GM23338 (cell line): ENCODE measurements at regions not wholly inside any gene's neighbourhood (a gene's known extent, or its start where the extent isn't known, plus 50 kb on each side); places are given as distances from the start of the nearest gene placed in this dataset.

Experiments used
- CTCF ChIP-seq, 2 experiments: fragments of 200-600 bp in 1 of 2; sonication (generic) in 1 of 2; conservative IDR thresholded peaks; 2 replicates each; pipeline versions ENCODE4 v1.5.1 to v1.6.1; 2016 to 2017; ENCODE audit warnings: antibody characterized with exemption in 2 of 2, low read depth in 2 of 2, mild to moderate bottlenecking in 2 of 2, moderate library complexity in 1 of 2
- REST ChIP-seq: IDR thresholded peaks from one replicate; pipeline ENCODE4 v1.6.1; 2018; ENCODE audit warnings: antibody characterized with exemption; ENCODE audit not compliant: unreplicated experiment
- ZNF462 ChIP-seq: fragments of 250-450 bp; sonication (Bioruptor Pico); IDR thresholded peaks from 2 replicates; pipeline ENCODE4 v1.5.0; 2020; ENCODE audit warnings: mild to moderate bottlenecking, moderate library complexity

- TF ChIP-seq ZNF462 = no peak
- TF ChIP-seq CTCF (conservative IDR thresholded peaks at IDR 0.05; ENCODE audit: low read depth in 2 of 2) = no peak
- TF ChIP-seq REST = no peak
These were observed 374.8 kb upstream of the CDH4 start (continued) for GRCh38 chr20:60877071-60877857.
